Brain pericyte (primary cell): ENCODE measurements at regions not wholly inside any gene's neighbourhood (a gene's known extent, or its start where the extent isn't known, plus 50 kb on each side); places are given as distances from the start of the nearest gene placed in this dataset.

ENCODE experiments used
- DNase-seq: peaks from one replicate; pipeline ENCODE4 v3.0.0-alpha.2; 2012; ENCODE audit warnings: low read depth, low spot score

DNA sequence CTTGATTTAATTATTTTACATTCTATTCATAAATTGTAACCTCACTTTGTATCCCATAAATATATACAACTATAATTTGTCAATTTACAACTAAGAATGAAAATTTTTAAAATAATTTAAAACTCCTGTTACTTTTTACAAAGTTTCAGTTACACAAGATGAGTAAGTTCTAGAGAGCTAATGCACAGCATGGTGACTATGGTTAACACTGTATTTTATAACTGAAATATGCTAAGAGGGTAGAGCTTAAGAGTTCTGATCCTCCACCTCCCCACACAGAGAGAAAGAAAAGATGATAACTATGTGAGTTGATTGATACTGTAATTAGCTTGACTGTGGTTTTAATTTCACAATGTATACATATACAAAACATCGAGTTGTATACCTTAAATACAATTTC is 412.5 kb upstream of the DDI1 start:
- no peak for DNase-seq

DNA sequence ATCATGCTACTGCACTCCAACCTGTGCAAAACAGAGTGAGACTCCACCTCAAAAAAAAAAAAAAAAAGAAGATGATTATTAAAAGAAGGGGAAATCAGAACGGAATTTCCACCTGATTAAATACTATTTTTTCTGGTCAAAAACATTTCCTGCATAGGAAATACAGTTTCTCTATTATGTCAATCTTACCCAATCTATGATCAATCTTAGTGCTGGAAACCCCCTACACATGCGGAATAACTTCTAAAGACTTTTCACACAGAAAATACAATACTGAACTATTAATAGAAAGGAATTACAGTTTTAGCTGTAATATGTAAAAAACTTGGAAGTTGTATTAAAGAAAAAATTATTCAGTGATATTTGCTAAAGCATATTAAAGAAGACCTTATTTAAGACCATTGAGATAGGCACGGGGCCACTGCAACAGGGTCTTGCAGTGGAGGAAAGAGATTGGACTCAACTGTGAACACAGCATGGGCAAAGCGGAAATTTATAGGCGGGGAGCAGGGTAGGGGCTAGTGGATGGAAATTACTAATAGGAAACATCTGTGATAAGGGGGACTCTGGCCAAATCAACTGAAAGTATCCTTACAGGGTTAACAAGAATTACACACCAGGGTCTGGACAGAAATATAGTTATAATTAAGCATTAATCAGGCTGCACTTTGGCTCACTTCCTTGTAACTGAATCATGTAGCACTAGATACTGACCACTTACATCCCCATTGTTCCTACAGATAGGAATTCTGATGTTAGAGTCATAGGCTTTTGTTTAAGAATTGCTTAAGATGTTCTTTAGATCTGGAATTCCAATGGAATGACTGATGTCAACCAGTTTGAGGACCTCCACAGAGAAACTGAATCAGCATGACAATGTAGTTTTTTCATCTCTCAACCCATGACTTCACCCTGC is 411.5 kb upstream of the DDI1 start:
- DNase-seq, result no peak

DNA sequence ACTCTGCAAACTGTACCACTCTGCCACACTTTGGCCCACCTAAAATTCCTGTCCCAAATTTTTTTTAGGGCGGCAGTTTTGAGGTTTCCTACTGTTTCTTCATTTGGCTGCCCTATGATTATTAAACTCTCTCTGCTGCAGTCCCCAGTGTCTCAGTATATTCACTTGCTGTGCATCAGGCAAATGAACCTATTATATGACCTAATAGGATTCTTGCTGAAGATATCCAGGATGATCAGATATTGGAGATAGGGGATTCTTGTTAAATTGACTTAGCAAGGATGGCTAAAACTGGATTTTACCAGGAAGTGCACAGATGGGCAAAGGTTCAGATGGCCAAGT is 410.8 kb upstream of the DDI1 start:
- DNase-seq, result no peak

DNA sequence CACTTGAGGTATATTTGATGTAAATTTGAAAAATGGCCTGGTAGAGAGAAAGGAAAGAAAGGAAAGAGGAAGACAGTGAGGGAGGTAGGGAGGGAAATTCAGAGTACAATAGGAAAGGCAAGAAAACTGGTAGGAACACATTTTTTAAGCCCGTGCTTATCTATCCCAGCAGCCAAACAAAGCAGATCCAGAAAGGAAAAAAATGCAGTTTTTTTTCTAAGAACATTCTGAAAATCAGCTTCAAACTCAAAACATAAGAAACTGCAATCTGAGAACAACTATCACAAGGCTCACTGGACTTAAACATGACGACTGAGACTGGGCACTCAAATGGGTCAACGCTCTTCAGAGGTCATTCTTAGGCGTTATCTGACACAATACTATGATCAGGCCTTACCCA is 408.3 kb upstream of the DDI1 start:
- DNase-seq, result no peak

DNA sequence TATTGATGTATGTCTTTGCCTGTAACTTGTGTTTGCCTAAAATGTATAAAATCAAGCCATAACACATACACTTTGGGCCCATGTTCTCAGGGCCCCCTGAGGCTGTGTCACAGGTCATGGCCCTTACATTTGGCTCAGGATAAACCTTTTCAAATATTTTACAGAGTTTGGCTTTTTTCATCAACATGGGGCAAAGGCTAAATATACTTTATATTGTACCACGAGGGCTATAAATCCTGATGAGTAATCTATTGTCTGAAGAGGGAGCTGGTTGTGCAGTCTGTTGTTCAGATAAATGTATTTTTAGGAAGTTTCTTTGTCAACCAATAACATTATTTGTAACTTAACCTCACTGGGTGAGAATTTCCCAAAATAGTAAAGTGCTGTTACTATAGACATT is 404.6 kb upstream of the DDI1 start:
- no peak for DNase-seq

DNA sequence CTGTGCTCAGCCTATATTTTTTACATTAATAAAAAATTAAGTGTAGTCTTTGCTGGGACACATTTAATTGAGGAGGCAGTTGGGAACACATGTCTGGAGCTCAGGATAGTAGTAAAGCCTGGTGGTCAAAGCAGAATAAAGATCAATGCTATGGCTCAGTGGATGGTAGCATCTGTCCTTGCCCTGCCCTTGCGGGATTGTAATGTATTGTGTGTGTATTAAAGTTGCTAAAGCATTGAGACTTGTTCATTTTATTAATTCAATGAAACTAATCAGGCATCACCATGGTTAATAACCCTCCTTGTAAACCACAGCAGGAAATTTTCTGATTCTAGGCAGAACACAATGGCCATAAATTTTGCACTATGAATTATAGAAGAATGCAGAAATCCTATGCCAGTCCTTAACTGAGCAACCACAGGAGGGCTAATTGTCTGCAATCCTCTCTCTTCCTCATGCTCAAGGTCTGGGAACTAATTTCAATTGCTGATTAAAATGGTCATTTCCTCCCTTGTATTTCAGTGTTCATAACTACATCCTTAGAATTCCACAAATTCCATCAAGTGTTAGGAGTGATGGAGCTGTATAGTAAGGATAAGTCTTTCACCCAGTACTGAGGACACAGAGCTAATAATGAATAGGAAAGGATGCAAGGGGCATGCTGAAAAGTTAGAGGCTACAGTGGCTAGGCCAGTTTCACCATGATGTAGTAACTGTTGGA is 403.2 kb upstream of the DDI1 start:
- DNase-seq, result no peak

DNA sequence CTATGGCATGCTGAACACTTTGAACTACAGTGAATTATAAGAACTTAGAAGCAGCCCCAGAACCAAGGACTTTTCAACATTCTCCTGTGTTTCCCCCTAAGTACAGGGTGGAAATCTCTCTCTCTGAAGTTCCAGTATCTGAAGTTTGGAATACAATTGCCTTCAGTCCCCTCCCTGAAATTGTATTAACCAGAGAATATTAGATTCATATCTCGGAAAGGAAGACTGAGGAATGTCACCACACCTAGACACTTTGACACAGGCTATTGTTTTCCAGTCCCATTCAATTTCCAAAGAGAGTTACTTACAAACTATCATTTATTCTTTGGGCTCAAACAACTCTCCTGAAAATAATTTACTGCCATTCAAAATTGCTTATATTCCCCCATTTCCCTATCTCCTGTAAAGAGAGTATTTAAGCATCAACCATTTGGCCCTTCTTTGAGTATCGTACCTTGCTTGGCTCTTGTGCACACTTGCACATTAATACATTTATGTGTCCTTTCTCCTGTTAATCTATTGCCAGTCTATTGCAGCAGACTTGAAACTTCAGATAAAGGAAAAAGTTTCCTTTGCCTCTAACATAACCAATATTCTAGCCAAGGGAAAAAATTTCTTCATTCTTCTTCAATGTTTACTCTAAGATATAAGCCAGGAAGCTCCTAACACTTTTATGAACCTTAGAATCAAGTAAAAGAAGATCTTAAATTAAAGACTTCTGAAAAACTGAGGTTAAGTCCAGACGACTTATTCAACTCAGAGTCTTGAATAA is 402.4 kb upstream of the DDI1 start:
- no peak for DNase-seq

DNA sequence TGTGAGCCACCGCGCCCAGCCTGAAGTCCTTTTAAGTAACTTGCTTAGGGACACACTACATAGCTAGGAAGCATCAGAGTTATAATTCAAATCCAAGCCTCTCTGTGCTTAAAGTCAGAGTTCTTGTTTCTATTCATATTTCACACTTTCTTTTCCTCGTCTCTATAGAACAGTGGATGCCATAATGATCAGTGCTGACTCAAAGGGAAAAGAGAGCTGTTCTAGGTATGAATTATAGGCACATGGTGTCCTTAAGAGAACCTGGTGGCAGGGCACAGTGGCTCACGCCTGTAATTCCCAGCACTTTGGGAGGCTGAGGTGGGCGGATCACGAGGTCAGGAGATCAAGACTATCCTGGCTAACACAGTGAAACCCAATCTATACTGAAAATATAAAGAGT is 400.2 kb upstream of the DDI1 start:
- no peak for DNase-seq

DNA sequence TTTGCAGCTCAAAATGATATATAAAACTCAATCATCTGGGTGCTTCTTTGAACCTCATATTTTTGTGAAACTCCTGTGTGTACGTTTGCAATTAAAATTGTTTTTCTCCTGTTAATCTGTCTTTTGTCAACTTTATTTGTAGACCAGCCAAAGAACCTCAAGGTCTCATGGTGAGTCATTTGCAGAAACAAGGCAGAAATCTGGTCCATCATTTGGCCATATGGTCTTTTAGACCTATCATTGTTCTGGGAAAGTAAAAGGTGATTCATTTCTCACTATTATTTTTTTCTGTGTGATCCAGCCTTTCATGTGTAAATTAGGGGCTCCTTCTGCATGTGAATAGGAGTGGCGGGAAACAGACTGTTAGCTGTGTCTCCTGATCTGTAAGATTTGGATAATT is 399.1 kb upstream of the DDI1 start:
- DNase-seq, result no peak

DNA sequence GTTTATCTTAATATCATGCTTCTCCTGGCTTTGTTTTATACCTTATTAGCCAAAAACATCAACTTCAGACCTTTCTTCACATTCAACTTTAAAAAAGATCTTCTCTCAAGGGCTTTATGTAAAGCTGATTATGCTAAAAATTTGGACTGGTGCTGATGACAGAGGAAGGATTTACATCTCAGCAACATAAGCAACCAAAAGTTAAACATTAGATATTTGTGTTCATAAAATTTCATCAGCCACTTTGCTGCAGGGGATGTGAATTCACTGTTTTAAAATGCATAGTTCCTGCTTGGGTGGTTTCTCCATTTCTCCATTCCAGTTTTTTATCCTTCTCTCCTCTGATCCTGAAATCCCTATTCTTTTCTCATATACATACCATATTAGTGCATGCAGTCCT is 398.6 kb upstream of the DDI1 start:
- no peak for DNase-seq

DNA sequence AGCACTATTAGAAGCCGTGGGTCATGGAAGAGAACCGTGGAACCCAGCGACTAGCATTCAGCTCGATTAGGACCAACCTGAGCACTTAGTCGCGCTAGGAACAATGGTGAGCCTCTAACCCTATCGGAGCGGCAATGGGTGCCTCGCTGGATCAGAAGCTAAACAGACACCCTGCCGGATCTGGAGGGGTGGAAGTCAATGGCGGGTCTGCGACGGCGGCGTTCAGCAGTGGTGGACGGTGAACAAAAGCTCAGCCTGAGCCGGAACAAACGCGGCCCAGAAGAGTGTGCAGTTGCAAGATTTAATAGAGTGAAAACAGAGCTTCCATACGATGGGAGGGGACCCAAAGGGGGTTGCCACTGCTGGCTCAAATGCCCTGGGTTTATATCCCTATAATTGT is 391.8 kb upstream of the DDI1 start:
- DNase-seq, result no peak

DNA sequence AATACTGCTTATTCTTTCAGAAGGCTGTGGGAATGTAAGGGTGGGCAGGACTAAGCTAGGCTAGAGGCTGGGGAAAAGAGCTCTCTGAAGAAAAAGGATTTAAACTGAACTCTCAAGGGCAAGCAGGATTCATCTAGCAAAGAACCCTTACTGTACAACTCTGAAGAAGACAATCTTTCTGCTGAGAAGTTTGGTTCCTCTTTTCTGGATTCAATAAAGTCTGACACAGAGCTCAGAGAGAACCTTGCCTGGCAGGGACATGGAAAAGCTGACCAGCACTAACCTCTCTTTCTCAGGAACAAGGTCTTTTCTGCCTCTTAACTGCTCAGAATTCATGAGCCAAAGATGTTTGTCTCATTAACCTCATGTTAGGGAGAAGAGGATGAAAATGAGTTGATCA is 388.4 kb upstream of the DDI1 start:
- no peak for DNase-seq

DNA sequence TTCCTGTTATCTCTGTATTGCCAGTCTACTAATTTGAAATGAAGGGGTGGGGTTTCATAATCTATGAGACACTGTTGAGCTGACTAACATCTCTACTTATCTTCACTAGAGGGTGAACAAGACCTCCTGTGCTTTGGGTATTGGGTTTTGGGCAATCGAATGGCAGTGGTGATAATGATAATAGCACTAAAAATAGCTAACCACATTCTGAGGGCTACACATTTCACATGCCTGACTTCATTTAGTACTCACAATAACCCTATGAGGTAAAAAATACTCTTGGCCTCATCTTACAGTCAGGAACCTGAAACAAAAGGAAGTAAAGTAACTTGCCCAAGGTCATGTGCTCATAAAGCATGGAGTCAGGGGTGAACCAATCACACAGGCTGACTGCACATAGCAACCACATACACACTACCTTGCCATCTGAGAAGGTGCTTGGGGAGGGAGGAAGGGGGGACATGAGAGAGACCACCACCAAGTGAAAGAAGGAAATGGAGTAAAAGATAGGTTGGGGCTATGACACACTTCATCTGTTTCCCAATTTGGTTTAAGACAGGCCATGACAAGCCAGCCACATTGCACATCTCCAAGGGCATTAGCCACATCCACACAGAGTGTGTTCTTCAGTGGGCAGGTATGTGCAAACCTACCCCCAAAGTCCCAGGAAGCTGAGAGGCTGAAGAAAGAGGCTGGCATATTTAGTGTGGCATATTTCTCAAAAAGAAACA is 387.6 kb upstream of the DDI1 start:
- no peak for DNase-seq

DNA sequence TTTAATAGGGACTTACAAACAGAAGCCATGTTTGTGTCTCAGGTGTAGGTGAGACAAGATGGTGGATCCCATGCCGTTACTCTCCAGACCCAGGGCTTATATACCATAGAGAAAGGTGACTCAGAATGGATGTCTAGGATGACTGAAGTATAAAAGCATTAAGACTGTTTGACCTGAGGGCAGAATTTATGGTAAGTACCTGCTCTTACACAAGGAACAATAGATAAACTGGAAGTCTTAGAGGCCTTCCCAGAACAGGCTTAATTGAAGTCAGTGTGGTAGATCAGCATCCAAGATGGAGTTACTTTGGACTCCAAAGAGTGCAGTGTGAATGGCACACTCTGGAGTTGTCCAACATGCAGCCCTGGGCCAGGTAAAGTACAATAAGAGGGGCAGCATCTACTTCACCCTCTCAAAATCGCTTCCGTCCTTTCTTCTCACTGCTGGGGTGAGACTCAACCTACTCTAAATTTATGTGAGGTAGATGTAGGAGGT is 387.0 kb upstream of the DDI1 start:
- no peak for DNase-seq

DNA sequence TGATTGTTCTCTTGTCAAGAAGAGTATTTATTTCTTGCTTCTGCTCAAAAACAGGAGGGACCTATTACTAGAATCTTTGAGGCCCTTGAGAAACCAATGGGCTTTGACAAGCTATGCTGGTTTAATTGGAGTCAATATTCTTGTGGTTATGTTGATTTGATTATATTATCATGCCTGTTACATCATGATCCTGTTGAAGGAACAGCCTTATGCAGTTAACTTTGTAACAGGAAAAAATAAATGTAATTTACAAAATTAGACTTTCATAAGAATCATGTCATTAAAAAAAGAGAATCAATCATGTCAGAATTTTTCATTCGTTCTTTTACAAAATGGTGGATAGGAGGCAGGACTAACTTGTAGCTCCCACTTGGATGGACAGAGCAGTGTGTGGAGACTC is 386.1 kb upstream of the DDI1 start:
- no peak for DNase-seq

DNA sequence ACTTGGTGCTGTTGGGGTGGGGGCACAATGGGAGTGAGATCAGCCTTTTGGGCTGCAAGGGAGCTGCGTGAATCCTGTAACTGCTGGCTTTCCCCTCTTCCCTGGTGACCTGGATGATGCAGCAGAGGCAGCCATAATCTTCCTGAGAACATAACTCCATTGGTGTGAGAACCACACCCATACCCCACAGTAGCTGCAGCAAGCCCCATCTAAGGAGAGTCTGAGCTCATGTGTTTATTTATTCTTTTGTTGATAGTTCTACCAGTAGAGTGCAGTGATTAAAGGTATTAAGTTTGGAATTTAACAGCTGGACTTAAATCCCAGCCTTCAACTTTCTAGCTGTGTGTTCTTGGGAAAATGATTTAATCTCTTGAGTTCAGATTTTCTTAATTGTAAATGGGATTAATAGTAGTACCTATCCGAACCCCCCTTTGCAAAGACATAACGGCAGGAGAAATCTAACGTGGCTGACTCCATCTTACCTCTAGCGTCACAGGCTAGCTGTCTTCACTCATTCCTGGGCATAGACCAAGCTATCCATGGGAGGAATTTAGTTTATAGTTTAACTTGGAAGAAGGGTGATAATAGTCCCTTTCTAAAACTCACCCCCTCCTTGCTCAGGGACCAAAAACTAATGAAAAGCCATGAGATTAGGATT is 385.0 kb upstream of the DDI1 start:
- DNase-seq, result no peak

DNA sequence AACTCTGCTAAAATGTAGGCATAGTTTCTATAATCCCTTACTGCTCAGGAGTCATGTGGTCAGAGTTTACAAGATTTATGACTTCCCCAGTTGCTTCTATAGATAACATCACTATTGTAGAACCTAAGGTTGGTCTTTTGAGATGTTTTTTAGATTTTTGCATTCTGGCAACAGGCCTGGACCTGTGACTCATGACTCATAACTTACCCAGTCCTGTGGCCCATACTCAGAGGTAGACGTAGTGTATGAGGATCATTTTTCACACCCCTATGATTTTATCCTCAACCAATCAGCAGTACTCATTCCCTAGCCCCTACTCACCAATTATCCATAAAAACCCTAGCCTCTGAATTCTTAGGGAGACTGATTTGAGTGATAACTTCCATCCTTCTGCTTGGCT is 384.4 kb upstream of the DDI1 start:
- DNase-seq, result no peak

DNA sequence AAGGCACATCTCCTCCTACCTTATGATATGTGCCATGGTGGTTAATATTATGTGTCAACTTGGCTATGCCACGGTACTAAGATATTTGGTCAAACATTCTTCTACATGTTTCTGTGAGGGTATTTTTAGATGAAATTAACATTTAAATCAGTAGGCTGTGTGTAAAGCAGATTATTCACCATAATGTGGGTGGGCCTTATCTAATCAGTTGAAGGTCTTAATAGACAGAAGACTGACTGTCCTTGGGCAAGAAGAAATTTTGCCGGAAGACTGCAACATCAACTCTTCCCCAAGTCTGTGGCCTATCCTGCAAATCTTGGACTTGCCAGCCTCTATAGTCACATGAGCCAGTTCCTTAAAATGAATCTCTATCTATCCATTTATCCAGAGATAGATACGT is 380.1 kb upstream of the DDI1 start:
- no peak for DNase-seq

DNA sequence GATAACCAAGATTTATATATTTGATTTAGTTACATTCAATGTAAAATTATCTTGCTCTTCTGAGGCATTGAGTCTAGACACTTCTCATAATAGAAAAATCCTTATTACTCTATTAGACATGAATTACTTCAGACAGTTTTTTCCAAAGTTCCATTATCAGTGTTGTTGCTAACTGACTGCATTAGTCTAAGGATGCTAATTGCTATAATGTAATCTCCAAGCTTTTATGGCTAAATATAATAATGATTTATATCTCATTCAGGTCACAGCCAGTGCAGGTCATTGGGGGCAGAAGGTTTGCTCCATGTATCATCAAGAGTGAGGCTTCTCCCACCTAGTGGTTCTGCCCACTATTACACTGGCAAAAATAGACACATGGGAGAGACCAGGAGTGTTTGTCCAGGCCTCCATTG is 377.2 kb upstream of the DDI1 start:
- no peak for DNase-seq

DNA sequence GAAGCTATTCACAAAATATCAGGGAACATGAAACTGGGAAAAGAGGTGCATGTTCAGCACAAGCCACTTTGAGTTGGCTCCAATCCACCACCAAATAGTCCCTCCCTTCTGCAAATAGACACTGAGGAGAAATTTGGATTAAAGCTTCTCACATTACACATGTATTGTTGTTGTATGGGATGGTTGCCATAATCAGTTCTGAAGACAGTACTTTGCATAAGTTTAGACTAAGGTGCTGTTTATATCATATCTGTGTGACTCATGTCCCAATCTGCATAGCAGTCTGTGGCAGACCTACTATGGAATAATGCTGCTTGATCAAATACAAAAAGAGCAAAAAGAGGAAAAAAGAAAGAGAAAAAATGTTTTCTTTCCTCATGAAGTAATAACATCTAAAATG is 376.7 kb upstream of the DDI1 start:
- DNase-seq, result no peak

DNA sequence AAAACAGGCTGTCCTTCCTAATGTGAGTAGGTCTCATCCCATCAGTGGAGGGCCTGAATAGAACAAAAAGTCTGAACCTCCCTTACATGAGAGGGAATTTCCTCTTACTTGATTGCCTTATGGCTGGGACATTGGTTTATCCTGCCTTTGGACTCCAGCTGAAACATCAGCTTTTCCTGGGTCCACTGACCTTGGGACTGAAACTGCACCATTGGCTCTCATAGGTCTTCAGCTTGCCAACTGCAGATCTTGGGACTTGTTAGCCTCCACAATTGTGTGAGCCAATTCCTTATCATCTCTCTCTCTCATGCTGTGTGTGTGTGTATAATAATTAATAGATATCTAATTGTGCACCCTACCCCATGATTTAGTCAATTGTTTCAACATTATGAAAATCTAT is 375.3 kb upstream of the DDI1 start:
- no peak for DNase-seq
